ENCODE measurements at regions not wholly inside any gene's neighbourhood (a gene's known extent, or its start where the extent isn't known, plus 50 kb on each side); places are given as distances from the start of the nearest gene placed in this dataset.
A peak's percentile ranks its signal among the peaks of the same experiment; 100 is the strongest.

GRCh38 chr1:195715652-195716051, 892.6 kb downstream of the KCNT2 start:
- POLR2A ChIA-PET, result no interaction called here
- DNase-seq (ENCODE audit: extremely low spot score), result no peak
- CTCF ChIA-PET, result no interaction called here
- TF ChIP-seq, protein P1, sequence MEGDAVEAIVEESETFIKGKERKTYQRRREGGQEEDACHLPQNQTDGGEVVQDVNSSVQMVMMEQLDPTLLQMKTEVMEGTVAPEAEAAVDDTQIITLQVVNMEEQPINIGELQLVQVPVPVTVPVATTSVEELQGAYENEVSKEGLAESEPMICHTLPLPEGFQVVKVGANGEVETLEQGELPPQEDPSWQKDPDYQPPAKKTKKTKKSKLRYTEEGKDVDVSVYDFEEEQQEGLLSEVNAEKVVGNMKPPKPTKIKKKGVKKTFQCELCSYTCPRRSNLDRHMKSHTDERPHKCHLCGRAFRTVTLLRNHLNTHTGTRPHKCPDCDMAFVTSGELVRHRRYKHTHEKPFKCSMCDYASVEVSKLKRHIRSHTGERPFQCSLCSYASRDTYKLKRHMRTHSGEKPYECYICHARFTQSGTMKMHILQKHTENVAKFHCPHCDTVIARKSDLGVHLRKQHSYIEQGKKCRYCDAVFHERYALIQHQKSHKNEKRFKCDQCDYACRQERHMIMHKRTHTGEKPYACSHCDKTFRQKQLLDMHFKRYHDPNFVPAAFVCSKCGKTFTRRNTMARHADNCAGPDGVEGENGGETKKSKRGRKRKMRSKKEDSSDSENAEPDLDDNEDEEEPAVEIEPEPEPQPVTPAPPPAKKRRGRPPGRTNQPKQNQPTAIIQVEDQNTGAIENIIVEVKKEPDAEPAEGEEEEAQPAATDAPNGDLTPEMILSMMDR (IDR thresholded peaks at IDR 0.05; ENCODE audit: control extremely low read depth, extremely low read depth, low read depth, missing control alignments), result no peak

DNA sequence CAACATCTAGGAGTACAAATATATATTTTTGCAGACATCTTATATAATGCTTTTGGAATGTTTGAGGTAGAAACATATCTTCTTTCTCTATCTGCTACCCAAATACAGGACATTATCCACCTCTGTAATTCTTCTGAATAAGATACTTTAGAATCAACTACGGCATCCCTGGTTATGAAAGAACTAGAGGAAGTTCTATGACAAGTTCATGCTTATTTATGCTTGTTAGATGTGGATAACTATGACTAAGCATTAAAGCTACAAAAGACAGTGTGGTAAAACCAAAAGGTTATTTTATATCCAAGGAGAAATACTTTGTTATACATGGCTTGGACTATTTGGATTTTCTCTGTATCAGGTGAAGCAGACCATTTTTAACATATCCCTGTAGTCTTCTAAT, 894.0 kb downstream of the KCNT2 start:
- POLR2A ChIA-PET, result no interaction called here
- no peak for DNase-seq (ENCODE audit: extremely low spot score)
- CTCF ChIA-PET, result no interaction called here
- TF ChIP-seq, protein P1 (IDR thresholded peaks at IDR 0.05; ENCODE audit: control extremely low read depth, extremely low read depth, low read depth, missing control alignments), result no peak

GRCh38 chr1:195709821-195710220, 898.4 kb downstream of the KCNT2 start:
- TF ChIP-seq, protein P1 (IDR thresholded peaks at IDR 0.05; ENCODE audit: control extremely low read depth, extremely low read depth, low read depth, missing control alignments), result no peak
- CTCF ChIA-PET, result no interaction called here
- POLR2A ChIA-PET, result no interaction called here
- no peak for DNase-seq (ENCODE audit: extremely low spot score)

DNA sequence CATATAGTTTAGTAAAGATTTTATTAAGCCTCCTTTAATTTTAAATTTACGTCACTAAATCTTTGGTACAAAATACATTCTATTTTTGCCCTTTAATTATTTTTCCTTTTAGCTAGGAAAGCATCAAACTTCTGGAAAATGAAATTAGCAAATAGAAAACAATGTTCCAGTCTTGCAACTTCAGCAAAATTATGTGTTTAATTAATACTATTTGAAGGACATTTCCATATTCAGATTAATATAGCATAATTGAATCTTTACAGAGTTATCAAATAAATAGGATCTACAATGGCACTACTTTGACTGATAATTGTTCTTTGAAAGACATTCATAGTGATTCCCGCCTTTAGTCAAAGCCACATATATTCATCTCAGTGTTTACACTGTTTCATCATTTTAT, 904.2 kb downstream of the KCNT2 start:
- no peak for DNase-seq (ENCODE audit: extremely low spot score)
- ChIA-PET CTCF (no interaction called here), POLR2A (no interaction called here)
- TF ChIP-seq, protein P1 (IDR thresholded peaks at IDR 0.05; ENCODE audit: control extremely low read depth, extremely low read depth, low read depth, missing control alignments), result no peak

DNA sequence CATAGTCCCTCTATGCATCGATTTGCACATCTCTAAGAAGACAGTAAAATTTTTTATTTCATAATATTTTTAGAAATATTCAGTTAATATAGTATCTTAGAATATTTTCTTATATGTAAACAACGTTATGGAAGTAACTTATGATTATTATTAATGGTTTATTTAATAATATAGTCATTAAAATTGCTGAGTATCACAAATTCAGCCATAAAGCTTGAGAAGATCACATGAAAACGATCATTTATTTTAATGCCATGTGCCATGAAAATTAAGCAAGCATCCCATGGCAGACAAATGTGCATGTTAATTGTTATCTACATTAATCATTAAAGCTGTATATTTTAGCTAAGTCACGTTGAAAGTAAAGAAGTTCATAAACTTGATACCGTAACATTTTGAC, 907.1 kb downstream of the KCNT2 start:
- TF ChIP-seq, protein P1 (IDR thresholded peaks at IDR 0.05; ENCODE audit: control extremely low read depth, extremely low read depth, low read depth, missing control alignments), result no peak
- ChIA-PET CTCF (no interaction called here), POLR2A (no interaction called here)
- DNase-seq (ENCODE audit: extremely low spot score), result no peak

DNA sequence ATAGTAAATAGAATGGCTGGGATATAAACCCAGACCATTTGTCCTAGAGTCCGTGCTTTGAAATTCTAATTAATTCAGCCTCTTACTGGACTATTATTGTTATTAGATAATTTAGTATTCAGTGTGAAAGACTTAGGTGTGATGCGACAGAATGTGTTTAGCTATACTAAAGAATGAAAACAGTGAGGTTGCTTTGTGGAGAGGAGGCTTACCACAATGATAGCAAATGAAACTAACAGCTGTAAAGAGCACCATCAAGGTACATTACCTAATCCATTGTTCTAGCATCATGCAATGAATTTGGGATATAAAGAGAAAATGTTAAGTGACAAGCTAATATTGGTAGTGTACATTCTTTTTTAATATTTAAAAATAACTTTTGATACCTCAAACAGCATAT, 911.1 kb downstream of the KCNT2 start:
- ChIA-PET CTCF (no interaction called here), POLR2A (no interaction called here)
- TF ChIP-seq, protein P1 (IDR thresholded peaks at IDR 0.05; ENCODE audit: control extremely low read depth, extremely low read depth, low read depth, missing control alignments), result no peak
- peak; percentile 28 for DNase-seq (ENCODE audit: extremely low spot score)

- TF ChIP-seq, protein P1 (IDR thresholded peaks at IDR 0.05; ENCODE audit: control extremely low read depth, extremely low read depth, low read depth, missing control alignments), result no peak
Measured at GRCh38 chr1:195686764-195687163, 921.5 kb downstream of the KCNT2 start.

More at GRCh38 chr1:195686764-195687163, 921.5 kb downstream of the KCNT2 start:
- POLR2A ChIA-PET, result no interaction called here
- CTCF ChIA-PET, result no interaction called here
- DNase-seq (ENCODE audit: extremely low spot score), result no peak

All from GM10248 (cell line).